GM19397 (cell line): ENCODE measurements at regions not wholly inside any gene's neighbourhood (a gene's known extent, or its start where the extent isn't known, plus 50 kb on each side); places are given as distances from the start of the nearest gene placed in this dataset.
"Not testable (repeated sequence)": the region's sequence is repeated elsewhere in the genome, so short reads cannot be mapped to it uniquely, and the experiment has no call there.

ENCODE experiments used
- ATAC-seq: cut with Tn5 transposase; IDR thresholded peaks from one replicate; pipeline ENCODE4 v1.9.1; 2021; ENCODE audit warnings: mild to moderate bottlenecking, moderate library complexity; ENCODE audit not compliant: unreplicated experiment

- ATAC-seq = no peak
Observed at GRCh38 chr10:23540401-23541030, 101.6 kb downstream of the OTUD1 start.

- no peak for ATAC-seq
Observed at GRCh38 chr10:23543691-23544380, 105.0 kb downstream of the OTUD1 start.

GRCh38 chr10:23545866-23546265, 107.0 kb downstream of the OTUD1 start:
- not testable (repeated sequence) for ATAC-seq

GRCh38 chr10:23556727-23557440, 118.0 kb downstream of the OTUD1 start:
- no peak for ATAC-seq

GRCh38 chr10:23557777-23558176, 118.9 kb downstream of the OTUD1 start:
- ATAC-seq = no peak

- no peak for ATAC-seq
Observed at GRCh38 chr10:23558361-23558799, 119.5 kb downstream of the OTUD1 start.

GRCh38 chr10:23568996-23569395, 130.1 kb downstream of the OTUD1 start:
- no peak for ATAC-seq

GRCh38 chr10:23571884-23572283, 133.0 kb downstream of the OTUD1 start:
- no peak for ATAC-seq

- no peak for ATAC-seq
Observed at GRCh38 chr10:23581906-23582450, 143.1 kb downstream of the OTUD1 start.

- no peak for ATAC-seq
Observed at GRCh38 chr10:23584396-23584795, 145.5 kb downstream of the OTUD1 start.

GRCh38 chr10:23585186-23585585, 146.3 kb downstream of the OTUD1 start:
- no peak for ATAC-seq

GRCh38 chr10:23585666-23586065, 146.8 kb downstream of the OTUD1 start:
- ATAC-seq = no peak

- ATAC-seq = not testable (repeated sequence)
Observed at GRCh38 chr10:23595278-23595677, 156.4 kb downstream of the OTUD1 start.

- ATAC-seq = no peak
Observed at GRCh38 chr10:23604613-23605012, 165.7 kb downstream of the OTUD1 start.

GRCh38 chr10:23606456-23606855, 167.6 kb downstream of the OTUD1 start:
- no peak for ATAC-seq

GRCh38 chr10:23608926-23609325, 170.1 kb downstream of the OTUD1 start:
- no peak for ATAC-seq

GRCh38 chr10:23610626-23611307, 171.9 kb downstream of the OTUD1 start:
- ATAC-seq = no peak

GRCh38 chr10:23611308-23612029, 172.6 kb downstream of the OTUD1 start:
- no peak for ATAC-seq

GRCh38 chr10:23613900-23614299, 175.0 kb downstream of the OTUD1 start:
- ATAC-seq = peak; percentile 64

- ATAC-seq = peak; percentile 45
Observed at GRCh38 chr10:23614483-23614882, 175.6 kb downstream of the OTUD1 start.
